ENCODE measurements at regions not wholly inside any gene's neighbourhood (a gene's known extent, or its start where the extent isn't known, plus 50 kb on each side); places are given as distances from the start of the nearest gene placed in this dataset.
A peak's percentile ranks its signal among the peaks of the same experiment; 100 is the strongest.

- DNase-seq = no peak
Observed at GRCh38 chr6:105628156-105628860, 225.4 kb upstream of the PREP start.

GRCh38 chr6:105626295-105627158 lies 223.6 kb upstream of the PREP start:
- DNase-seq = no peak

- DNase-seq = no peak
Observed at GRCh38 chr6:105624021-105624420, 221.1 kb upstream of the PREP start.

- no peak for DNase-seq
Observed at GRCh38 chr6:105622226-105622625, 219.3 kb upstream of the PREP start.

- DNase-seq = no peak
Observed at GRCh38 chr6:105621564-105622175, 218.8 kb upstream of the PREP start.

- no peak for DNase-seq
Observed at GRCh38 chr6:105620878-105621277, 218.0 kb upstream of the PREP start.

GRCh38 chr6:105619971-105620741 lies 217.3 kb upstream of the PREP start:
- DNase-seq = no peak

- no peak for DNase-seq
Observed at GRCh38 chr6:105618247-105618646, 215.4 kb upstream of the PREP start.

GRCh38 chr6:105616521-105616920 lies 213.6 kb upstream of the PREP start:
- DNase-seq = no peak

- no peak for DNase-seq
Observed at GRCh38 chr6:105611606-105612005, 208.7 kb upstream of the PREP start.

GRCh38 chr6:105609375-105609991 lies 206.6 kb upstream of the PREP start:
- no peak for DNase-seq

- DNase-seq = no peak
Observed at GRCh38 chr6:105608711-105609374, 206.0 kb upstream of the PREP start.

- no peak for DNase-seq
Observed at GRCh38 chr6:105607636-105608621, 205.0 kb upstream of the PREP start.

- DNase-seq = no peak
Observed at GRCh38 chr6:105606831-105607463, 204.1 kb upstream of the PREP start.

GRCh38 chr6:105604587-105604884 lies 201.7 kb upstream of the PREP start:
- no peak for DNase-seq

GRCh38 chr6:105603788-105604586 lies 201.1 kb upstream of the PREP start:
- no peak for DNase-seq

- peak in 1 of 2 experiments; percentile 14 for DNase-seq
Observed at GRCh38 chr6:105601541-105602236, 198.8 kb upstream of the PREP start.

GRCh38 chr6:105600336-105601260 lies 197.7 kb upstream of the PREP start:
- no peak for DNase-seq
